Activated T-cell treated with anti-CD3 and anti-CD28 coated beads, Interleukin-2, amount 50 U/mL, for 72 hours (primary cell): ENCODE measurements at regions not wholly inside any gene's neighbourhood (a gene's known extent, or its start where the extent isn't known, plus 50 kb on each side); places are given as distances from the start of the nearest gene placed in this dataset.
A peak's percentile ranks its signal among the peaks of the same experiment; 100 is the strongest.
"Not testable (repeated sequence)": the region's sequence is repeated elsewhere in the genome, so short reads cannot be mapped to it uniquely, and the experiment has no call there.

ENCODE experiments used
- ATAC-seq, 2 donors: fragments of 150-1000 bp; cut with Tn5 transposase; replicated peaks in 1 of 2; 2 replicates each; pipeline ENCODE4 v1.10.0; 2021; ENCODE audit warnings: moderate library complexity in 2 of 2, mild to moderate bottlenecking in 1 of 2
- DNase-seq, 2 donors: peaks; one replicate each; pipeline ENCODE4 v3.0.0; 2021 to 2022; ENCODE audit warnings: mixed read lengths in 1 of 2
- H3K27ac Mint-ChIP-seq: one replicate; pipeline ENCODE4 v1.8.0; 2022; ENCODE audit warnings: mild to moderate bottlenecking, moderate library complexity, mixed read lengths
- H3K27me3 Mint-ChIP-seq: one replicate; pipeline ENCODE4 v1.8.0; 2022; ENCODE audit warnings: low read depth, mixed read lengths
- H3K36me3 Mint-ChIP-seq, 2 donors: one replicate each; pipeline ENCODE4 v1.8.0; 2022; ENCODE audit warnings: mixed read lengths in 2 of 2, mild to moderate bottlenecking in 1 of 2; ENCODE audit not compliant: insufficient read depth in 2 of 2
- H3K4me1 Mint-ChIP-seq: one replicate; pipeline ENCODE4 v1.8.0; 2022; ENCODE audit warnings: low read depth, mixed read lengths
- H3K4me3 Mint-ChIP-seq, 2 donors: one replicate each; pipeline ENCODE4 v1.8.0; 2022; ENCODE audit warnings: mild to moderate bottlenecking in 2 of 2, mixed read lengths in 2 of 2, moderate library complexity in 2 of 2
- H3K9me3 Mint-ChIP-seq, 2 donors: one replicate each; pipeline ENCODE4 v1.8.0; 2022; ENCODE audit warnings: mixed read lengths in 2 of 2

DNA sequence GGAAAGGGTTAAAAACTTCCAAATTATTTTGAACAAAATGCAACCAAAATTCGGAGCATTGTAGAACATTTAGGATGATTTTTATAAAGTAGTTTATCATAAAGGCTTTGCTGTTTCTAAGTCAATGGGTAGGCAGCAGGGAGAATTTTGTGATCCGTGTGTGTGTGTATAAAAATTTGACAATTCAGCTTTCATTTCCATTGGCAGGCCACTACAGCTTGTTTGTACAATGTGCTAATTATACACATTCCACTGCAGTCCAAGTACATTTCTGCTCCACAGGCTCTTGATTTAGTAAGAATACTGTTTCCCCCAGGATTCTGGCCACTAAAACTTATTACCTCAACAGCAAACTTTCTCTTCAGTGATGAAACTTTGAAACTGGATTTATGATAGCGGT is 71.8 kb upstream of the LTBP1 start:
- Mint-ChIP-seq H3K27me3 (no peaks in the 10 kb centered on the region), H3K27ac (no peak overlapping the region), H3K9me3 (peaks cover 2 to 3% of the 10 kb centered on the region in 2 donors), H3K36me3 (peaks cover 2% of the 10 kb centered on the region in 2 donors), H3K4me1 (no peaks in the 10 kb centered on the region), H3K4me3 (no peak overlapping the region)
- DNase-seq (no peak), ATAC-seq (no peak)

DNA sequence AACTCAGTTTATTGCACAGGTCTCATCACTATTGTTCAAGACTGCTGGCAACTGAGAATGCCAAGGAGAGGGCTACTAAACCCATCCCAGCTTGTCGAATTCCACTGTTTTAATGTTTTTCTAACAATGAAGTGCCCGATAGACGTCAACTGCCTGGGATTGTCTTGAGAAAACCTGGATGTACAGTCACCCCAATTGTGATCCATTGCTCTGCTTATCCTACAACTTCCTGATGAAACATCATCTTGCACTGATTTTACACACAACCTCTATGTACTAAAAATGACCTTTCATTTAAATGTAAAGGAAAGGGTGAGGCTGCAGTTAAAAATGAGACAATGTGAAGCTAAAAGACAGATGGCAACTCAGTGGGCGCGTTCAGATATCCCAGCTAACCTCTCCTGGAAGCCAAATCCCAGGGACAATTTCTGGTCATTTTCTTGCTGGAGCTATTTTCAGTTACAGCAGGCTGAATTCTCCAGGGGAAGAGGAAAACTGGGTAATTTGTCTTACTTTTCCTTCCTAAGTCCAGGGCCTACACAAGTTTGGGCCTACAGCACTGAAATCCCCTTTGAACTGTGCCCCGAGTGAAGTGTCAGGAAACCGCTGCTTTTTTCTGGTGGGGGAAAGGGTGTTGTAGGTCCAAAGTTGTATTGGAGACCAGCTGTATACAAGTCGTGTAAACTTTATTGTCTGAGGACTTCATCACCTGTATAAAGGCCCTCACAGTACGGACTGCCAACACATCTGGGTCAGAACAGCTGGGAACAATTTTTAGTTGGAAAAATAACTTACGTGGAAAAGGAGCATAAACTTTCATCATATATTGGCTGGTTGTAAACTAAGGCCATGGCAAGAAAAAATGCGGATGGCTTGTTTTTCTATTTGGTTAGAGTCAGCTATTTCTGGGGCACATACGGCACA is 68.9 kb upstream of the LTBP1 start:
- ATAC-seq, result no peak
- Mint-ChIP-seq H3K9me3 (no peaks in the 10 kb centered on the region), H3K4me3 (no peak overlapping the region), H3K36me3 (peaks cover 0 to 2% of the 10 kb centered on the region in 2 donors), H3K27me3 (peaks cover 4% of the 10 kb centered on the region), H3K27ac (no peak overlapping the region), H3K4me1 (no peaks in the 10 kb centered on the region)
- no peak for DNase-seq

DNA sequence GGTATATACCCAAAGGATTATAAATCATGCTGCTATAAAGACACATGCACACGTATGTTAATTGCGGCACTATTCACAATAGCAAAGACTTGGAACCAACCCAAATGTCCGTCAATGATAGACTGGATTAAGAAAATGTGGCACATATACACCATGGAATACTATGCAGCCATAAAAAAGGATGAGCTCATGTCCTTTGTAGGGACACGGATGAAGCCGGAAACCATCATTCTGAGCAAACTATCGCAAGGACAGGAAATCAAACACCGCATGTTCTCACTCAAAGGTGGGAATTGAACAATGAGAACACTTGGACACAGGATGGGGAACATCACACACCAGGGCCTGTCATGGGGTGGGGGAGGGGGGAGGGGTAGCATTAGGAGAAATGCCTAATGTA is 66.8 kb upstream of the LTBP1 start:
- not testable (repeated sequence) for H3K4me1 Mint-ChIP-seq, DNase-seq, H3K36me3 Mint-ChIP-seq, H3K27me3 Mint-ChIP-seq, ATAC-seq, H3K27ac Mint-ChIP-seq, H3K4me3 Mint-ChIP-seq, H3K9me3 Mint-ChIP-seq

DNA sequence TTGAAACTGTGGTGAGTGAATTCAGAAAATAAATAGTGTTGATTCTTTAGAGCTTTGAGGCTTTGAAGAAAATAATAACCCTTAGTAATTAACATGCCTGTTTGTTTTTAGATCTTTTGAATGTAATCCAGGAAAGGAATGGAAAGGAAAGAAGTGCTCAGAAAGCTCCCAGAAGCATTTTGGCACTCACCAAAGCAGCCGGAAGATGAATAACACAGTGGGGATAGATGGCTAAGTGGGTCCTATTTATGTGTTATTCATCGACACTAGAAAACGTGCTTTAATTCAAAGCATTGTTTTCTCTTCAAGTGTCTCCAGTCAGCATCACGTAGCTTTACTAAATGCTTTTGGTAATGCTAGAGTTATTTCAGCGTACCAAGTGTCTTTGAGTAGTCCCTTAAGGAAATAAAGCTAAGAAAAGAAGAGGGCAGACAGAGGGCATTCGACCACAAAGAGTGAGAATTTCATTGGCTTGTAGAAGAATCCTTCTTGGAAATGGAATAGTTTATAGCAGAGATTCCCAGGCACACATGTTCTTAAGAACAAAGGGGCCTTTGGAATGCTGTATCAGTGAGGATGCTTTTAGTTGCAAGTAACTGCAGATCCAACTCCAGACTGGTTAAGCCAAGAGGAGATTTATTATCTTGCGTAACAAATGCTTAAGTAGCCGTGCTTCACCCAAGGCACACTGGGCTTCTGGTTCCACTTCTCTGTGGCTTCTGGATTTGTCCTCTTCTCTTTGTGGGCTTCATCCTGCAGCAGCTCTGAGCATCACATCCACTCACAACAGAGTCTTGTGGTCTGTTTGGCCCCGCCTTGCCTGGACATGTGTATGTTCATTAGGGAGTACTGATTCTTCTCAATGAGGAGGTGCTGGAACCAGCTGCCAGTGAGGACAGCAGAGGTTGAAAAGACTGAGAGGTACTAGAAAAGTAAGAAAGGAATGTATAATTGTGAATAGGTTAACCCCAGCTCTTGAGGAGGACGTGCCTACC is 63.6 kb upstream of the LTBP1 start:
- DNase-seq, result no peak

DNA sequence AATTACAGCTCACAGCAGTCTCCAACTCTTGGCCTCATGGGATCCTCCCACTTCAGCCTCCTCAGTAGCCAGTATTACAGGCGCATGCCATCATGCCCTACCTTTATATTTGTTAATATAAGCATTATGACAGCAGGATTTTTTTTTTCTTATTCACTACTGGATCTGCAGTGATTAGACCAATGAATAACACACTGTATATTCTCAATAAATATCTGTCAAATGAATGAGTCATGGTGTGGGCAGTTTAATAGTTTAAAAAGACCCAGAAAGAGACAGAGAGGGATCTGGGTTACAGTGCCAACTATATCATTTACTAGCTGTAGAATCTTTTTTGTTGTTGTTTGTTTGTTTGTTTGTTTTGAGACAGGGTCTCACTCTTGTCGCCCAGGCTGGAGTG is 62.4 kb upstream of the LTBP1 start:
- no peaks in the 10 kb centered on the region for H3K4me1 Mint-ChIP-seq
- peaks cover 8% of the 10 kb centered on the region for H3K27me3 Mint-ChIP-seq
- ATAC-seq, result no peak
- no peaks in the 10 kb centered on the region for H3K36me3 Mint-ChIP-seq
- H3K4me3 Mint-ChIP-seq, result no peak overlapping the region
- peaks cover 2 to 3% of the 10 kb centered on the region in 2 donors for H3K9me3 Mint-ChIP-seq
- H3K27ac Mint-ChIP-seq, result no peak overlapping the region
- DNase-seq, result no peak

More for the DNA sequence above, 63.6 kb upstream of the LTBP1 start:
- Mint-ChIP-seq H3K27ac (no peak overlapping the region), H3K36me3 (no peaks in the 10 kb centered on the region), H3K4me1 (no peaks in the 10 kb centered on the region), H3K4me3 (no peak overlapping the region), H3K9me3 (peaks cover 0 to 2% of the 10 kb centered on the region in 2 donors), H3K27me3 (peaks cover 8% of the 10 kb centered on the region)
- ATAC-seq, result no peak

DNA sequence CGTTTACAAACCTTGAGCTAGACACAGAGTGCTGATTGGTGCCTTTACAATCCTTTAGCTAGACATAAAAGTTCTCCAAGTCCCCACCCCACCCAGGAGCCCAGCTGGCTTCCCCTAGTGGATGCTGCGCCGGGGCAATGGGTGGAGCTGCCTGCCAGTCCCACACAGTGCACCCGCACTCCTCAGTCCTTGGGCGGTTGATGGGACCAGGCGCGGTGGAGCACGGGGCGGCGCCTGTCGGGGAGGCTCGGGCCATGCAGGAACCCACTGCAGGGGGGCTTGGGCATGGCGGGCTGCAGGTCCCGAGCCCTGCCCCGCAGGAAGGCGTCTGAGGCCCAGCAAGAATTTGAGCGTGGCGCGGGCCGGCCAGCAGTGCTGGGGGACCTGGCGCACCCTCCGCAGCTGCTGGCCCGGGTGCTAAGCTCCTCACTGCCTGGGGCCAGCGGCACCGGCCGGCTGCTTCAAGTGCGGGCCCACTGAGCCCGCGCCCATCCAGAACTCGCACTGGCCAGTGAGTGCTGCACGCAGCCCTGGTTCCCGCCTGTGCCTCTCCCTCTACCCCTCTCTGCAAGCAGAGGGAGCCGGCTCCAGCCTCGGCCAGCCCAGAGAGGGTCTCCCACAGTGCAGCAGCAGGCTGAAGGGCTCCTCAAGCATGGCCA is 60.2 kb upstream of the LTBP1 start:
- not testable (repeated sequence) for H3K36me3 Mint-ChIP-seq, DNase-seq, H3K27me3 Mint-ChIP-seq, H3K4me3 Mint-ChIP-seq, ATAC-seq, H3K4me1 Mint-ChIP-seq, H3K27ac Mint-ChIP-seq, H3K9me3 Mint-ChIP-seq

DNA sequence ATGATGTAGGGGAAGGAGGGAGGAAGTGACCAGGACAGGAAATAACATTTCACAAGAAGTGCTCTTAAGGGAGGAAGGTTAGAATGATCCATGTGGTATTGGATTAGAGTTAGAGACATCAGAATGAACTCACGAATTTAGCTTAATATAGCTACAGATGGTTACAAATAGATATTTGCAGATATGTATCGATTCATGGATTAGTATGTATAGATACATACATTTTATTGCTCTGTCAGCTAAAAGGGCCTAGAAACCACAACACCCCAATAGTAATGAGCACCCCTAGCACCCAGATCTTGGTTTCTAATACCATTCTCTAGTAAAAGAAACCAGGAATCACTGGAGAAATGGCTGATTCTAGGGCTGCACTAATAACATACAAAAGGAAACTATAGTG is 59.6 kb upstream of the LTBP1 start:
- H3K27me3 Mint-ChIP-seq, result peaks cover 8% of the 10 kb centered on the region
- no peak for ATAC-seq
- H3K4me3 Mint-ChIP-seq, result no peak overlapping the region
- H3K9me3 Mint-ChIP-seq, result peaks cover 2 to 4% of the 10 kb centered on the region in 2 donors
- no peaks in the 10 kb centered on the region for H3K36me3 Mint-ChIP-seq
- no peak overlapping the region for H3K27ac Mint-ChIP-seq
- DNase-seq, result no peak
- H3K4me1 Mint-ChIP-seq, result no peaks in the 10 kb centered on the region

DNA sequence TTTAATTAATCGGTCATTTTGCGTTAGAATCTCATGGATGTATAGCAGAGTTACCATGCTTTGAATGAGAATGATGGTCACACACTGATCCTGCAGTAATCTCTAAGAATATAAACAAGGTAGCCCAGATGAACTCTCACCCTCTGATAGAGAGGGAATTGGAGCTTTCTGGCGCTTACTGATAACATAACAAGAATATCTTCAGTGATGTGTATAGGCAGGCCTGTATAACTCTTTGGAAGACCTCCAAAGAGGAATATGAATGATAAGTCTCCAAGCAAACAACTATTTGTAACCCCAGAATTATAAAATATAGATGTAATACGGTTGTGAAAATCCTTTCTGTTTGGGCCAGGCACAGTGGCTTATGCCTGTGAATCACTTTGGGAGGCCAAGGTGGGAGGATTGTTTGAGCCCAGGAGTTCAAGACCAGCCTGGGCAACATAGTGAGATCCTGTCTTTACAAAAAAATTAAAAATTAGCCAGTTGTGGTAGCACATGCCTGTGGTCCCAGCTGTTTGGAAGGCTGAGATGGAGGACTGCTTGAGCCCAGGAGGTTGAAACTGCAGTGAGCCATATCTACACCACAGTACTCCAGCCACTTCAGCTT is 52.5 kb upstream of the LTBP1 start:
- no peak for ATAC-seq
- no peaks in the 10 kb centered on the region for H3K4me1 Mint-ChIP-seq
- no peak overlapping the region for H3K27ac Mint-ChIP-seq

DNA sequence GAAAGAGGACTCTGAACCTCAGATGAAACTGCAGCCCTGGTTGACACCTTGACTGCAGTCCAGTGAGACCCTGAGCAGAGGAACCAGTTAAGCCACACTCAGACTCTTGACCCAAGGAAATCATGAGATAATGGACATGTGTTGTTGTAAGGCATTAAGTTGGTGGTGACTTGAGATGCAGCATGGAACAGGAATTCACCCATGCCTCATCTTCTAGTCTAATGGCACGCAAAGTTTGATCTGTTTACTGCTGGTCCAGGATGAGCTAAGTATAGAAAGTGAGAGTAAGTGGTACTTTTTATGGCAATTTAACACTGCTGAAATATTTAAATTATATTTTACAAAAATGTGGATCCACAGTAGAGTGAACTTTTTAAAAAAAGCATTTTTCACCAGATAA is 51.3 kb upstream of the LTBP1 start:
- ATAC-seq (peak in 1 of 2 donors; percentile 28), DNase-seq (no peak)
- Mint-ChIP-seq H3K36me3 (peaks cover 0 to 2% of the 10 kb centered on the region in 2 donors), H3K27me3 (peaks cover 28% of the 10 kb centered on the region), H3K4me3 (no peak overlapping the region), H3K9me3 (peaks cover 3% of the 10 kb centered on the region in 2 donors), H3K27ac (no peak overlapping the region), H3K4me1 (no peaks in the 10 kb centered on the region)

More for the DNA sequence above, 52.5 kb upstream of the LTBP1 start:
- DNase-seq, result no peak
- peaks cover 27% of the 10 kb centered on the region for H3K27me3 Mint-ChIP-seq
- H3K9me3 Mint-ChIP-seq, result peaks cover 3% of the 10 kb centered on the region in 2 donors
- H3K36me3 Mint-ChIP-seq, result peaks cover 0 to 2% of the 10 kb centered on the region in 2 donors
- no peak overlapping the region for H3K4me3 Mint-ChIP-seq
